ENCODE measurements at regions not wholly inside any gene's neighbourhood (a gene's known extent, or its start where the extent isn't known, plus 50 kb on each side); places are given as distances from the start of the nearest gene placed in this dataset.
"Not testable (repeated sequence)": the region's sequence is repeated elsewhere in the genome, so short reads cannot be mapped to it uniquely, and the experiment has no call there.

DNA sequence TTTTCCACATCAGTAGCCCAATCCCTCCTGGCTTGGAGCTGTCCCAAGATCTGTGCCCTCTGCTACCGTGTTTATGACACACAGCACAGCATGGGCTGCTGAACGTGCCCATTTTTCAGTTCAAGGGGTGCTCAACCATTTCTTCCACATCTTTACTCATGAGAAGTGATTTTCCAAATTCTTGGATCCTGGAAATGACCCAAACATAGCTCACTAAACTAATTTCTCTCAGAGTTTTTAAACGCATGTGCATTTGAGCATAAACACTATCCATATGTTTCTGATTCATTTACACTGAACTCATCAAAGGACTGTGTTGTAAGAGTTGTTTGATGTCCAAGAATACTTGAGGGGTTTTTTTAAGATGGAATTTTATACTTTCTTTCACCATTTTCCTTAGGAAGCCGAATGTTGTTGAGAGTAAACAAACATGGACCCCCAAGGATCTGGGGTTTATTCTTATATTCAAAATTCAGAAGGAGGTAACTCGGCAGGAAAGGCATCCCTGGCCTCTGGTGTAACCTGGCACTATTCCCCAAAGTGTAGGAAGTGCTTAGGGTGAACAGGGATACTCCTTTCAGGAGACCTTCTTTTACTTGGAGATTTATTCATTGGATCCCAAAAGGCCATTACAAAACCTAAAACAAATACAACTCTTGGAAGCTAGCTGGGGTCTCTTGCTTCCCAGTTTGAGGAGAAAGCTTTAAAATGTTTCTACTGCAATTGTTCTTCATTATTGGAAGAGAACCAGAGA lies 215.0 kb downstream of the BMP4 start:
- no peak for FAIRE-seq

DNA sequence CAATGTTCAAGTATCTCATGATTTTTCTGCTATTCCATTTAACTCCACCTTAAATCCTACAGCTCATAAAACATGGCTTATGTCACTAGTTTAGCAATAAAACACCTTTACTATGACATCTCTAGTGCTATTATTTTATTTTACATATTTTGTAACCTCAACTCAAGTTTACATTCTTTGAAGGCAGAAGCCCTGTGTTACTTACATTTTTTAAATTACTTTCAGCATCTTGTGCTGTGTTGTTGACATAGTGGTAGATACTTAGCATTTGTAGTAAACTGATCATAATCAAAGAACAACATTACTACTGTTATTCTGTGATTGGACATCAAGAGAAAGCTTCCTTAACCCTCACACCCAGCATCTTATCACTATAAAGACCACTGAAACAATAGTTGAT lies 216.1 kb downstream of the BMP4 start:
- FAIRE-seq, result no peak

DNA sequence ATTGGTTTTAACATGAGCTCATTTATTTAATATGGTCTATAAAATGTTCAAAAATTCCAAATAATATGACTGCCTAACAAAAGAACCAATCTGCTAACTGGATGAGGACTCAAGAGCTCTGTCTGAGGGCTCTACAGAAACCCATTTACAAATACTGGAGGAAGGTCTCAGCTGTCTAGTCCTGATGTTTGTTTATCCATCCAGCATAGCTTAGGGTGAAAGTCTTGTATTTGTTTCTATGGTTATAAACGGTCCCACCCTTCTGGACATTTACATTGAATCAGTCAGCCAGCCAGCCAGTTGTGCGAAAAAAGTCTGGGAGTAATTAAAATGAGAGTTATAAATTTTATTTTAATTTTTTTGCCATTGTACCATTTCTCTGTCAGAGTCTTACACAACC lies 220.7 kb downstream of the BMP4 start:
- no peak for FAIRE-seq

DNA sequence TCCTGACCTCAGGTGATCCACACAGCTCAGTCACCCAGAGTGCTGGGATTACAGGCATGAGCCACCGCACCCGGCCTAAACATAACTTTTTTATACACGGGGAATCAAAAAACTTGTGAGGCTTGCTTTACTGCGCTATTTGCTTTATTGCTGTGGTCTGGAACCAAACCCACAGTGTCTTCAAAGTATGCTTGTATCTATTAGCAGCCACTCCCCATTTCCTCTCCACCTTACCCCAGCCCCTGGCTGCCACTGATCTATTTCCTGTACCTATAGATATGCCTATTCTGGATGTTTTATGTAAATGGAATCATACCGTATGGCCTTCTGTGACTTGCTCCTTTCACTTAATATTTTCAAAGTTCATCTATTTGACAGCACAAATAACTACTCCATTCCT lies 233.4 kb downstream of the BMP4 start:
- FAIRE-seq, result no peak

DNA sequence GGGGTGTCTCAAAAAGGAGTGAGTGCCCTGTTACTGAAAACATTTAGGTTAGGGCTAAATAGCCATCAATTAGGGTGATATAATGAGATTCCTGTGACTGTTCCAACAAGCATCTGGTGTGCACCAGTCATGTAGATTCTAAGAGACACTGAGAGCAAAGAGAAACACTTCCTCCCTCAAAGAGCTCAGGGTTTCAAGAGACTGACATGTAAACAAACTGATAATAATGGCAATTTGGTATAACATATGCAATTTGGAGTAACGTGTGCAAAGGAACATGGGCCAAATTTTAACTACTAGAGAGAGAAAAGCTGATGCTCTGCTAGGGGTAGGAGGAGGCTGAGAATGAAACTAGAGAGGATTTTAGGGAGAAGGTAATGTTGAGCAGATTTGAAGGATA lies 237.1 kb downstream of the BMP4 start:
- no peak for FAIRE-seq

DNA sequence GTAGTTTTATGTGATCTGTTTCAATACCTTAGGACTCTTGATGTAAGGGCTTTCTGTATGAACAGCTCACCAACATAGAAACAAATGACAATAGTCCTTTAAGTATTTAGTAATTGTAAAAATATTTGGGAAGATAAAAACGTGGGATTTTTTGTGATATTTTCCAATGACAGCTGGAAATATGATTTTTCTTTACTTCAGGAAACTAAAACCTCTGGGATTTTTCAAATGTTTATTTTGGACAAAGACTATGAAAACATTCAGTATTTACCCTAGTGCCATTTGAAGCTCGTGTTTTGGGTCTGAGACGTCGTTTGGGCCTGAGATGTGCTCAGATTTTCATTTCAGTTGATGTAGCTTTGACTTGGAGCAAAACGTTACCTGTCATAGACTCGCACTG lies 240.0 kb downstream of the BMP4 start:
- no peak for FAIRE-seq

DNA sequence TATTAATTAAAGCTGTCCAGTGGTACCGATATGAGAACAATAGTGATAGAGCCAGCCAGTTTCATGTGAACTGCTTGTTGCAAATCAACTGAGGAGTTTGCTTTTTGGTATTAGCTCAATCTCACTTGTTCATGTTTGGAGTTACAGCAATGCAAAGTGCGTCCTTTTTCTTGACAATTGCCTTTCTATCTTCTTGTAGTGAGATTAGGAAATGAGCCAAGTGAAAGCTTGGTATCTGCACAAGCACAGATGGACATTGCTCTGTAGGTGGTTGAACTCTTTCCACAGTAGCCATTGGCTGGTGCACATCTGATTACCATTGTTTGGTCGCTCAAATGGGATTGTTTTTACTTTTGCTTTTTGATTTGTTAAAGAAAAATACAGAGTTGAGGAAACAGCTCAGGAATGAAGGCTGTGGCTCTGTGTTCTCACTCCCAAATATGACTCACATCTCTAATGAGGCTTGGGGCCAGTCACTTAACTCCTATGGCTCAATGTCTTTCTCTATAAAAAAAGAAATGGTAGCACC lies 241.4 kb downstream of the BMP4 start:
- peak; percentile 11 for FAIRE-seq

DNA sequence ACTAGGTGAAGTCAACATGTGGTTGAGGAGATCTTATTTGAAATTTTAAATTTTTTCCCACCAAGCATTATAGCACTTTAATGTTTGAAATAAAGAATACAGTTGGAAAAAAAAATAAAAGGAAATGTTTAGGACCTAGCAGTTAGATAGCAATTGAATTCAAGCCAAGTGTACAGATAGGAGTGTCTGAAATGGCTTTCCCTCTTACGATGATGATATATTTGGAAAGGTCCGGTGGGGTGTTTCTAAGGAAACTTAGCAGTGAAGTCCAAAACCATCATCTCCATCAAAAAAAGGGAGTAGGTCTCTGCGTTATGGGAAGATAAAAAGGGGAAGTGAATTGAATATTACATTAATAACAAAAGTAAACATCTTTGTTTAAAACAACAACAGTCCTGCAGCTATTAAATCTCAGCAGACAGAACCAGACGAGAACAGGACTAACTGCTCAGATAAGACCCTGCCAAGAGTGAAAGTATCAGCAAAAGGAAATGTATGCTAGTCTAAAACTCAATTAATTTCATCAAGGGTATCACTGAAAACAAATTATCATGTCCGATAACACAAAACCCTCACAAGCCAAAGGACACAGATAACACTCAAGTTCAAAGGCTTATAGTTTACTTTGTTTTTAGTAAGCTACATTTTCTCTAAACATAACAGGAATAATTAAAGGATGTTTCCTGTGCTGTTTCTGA lies 242.0 kb downstream of the BMP4 start:
- FAIRE-seq, result peak; percentile 37

DNA sequence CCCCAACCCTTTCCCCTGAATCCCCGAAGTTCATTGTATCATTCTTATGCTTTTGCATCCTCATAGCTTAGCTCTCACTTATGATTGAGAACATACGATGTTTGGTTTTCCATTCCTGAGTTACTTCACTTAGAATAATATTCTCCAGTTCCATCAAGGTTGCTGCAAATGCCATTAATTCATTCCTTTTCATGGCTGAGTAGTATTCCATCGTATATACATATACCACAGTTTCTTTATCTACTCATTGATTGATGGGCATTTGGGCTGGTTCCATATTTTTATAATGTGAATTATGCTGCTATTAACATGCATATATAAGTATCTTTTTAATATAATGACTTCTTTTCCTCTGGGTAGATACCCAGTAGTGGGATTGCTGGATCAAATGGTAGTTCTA lies 243.7 kb downstream of the BMP4 start:
- not testable (repeated sequence) for FAIRE-seq

DNA sequence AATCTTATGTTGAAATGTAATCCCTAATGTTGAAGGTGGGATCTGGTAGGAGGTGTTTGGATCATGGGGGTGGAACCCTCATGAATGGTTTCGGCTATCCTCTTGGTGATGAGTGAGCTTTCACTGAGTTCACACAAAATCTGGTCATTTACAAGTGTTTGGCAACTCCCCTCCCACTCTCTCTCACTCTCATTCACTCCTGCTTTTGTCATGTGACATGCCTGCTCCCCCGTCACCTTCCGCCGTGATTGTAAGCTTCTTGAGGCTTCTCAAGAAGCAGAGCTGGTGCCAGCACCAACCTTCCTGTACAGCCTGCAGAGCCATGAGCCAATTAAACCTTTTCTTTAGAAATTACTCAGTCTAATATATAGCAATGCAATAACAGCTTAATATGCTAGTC lies 245.4 kb downstream of the BMP4 start:
- FAIRE-seq, result no peak

DNA sequence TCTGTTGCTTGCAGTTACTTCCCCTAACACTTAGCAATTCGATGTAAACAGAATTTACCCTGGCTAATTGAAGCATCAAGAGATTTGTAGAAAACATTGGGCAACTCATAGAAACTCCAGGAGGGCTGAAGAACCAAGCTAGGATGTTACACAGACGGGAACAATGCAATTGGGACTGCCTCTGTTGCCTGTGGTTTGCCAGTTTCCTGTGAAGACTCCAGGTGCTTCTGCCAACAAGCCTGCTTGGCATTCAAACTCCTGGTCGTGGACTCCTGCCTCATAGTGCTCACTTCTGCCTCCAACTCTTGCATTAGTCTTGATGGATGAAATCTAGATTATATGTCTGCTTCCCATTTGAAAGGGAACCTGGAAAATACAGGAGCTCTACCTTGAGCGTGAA lies 246.0 kb downstream of the BMP4 start:
- no peak for FAIRE-seq

DNA sequence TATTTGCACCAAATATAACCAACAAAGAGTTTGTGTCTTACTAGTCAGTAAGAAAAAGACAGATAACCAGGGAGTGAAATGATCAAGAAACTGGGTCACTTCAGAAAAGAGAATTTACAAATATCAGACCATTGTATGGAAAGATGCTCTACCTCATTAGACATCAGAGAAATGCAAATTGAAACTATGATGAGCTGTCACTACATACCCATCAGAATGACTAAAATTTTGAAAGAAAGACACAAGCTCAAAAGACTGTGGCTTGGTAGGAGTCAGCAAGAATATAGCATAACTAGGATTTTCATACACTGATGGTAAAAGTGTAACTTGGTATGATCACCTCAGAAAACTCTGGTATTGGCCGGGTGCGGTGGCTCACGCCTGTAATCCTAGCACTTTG lies 247.2 kb downstream of the BMP4 start:
- no peak for FAIRE-seq

DNA sequence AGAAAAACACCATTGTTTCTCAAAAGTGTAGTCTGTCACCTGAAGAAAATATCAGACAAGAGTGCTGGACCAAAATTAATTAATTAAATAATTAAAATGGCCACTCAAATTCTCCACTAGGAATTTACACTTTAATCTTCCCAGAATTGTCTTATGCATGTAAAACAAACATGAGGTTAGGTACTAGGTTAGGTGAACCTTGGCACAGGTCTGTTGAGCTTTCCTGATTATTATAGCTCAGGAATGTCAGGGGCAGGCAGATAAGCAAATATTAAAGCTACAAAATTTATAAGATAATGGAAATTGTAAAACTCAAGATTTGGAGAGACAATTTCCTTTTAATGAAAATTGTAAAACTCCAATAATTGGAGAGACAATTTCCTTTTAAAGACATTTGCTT lies 253.2 kb downstream of the BMP4 start:
- no peak for FAIRE-seq

DNA sequence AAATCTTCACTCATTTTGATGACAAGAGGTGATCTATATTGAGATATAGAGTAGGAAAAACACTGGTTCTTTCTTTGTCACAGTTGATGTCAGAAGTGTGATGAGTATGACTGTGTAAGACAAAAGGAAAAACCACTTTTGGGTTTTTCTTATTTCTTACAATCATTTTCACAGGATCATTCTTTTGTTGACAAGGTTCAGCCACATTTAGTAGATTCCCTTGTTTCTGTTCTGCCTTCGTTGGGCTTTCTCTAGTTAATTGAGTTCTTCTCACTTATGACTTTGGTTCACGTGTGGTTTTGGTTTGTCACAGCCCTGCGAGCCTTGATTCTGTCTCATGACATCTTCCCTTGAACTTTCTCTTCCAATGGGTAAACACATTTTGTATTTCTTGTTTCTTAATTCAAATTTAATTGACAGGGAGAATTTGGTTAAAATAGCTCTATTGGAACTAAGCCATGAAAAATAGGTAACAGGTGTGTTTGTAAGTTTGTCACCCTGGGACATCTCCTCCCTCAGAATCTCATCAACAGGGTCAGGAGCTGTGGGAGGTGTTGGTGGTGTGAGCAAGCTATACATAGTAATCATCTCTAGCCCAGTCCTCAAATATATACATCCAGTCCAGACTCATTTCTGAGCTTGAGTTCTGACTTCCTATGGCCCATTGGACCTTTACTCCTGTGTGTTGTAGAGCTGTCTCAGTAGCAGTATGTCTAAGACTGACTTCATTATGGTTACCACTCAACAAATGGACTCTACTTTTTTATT lies 255.3 kb downstream of the BMP4 start:
- no peak for FAIRE-seq

DNA sequence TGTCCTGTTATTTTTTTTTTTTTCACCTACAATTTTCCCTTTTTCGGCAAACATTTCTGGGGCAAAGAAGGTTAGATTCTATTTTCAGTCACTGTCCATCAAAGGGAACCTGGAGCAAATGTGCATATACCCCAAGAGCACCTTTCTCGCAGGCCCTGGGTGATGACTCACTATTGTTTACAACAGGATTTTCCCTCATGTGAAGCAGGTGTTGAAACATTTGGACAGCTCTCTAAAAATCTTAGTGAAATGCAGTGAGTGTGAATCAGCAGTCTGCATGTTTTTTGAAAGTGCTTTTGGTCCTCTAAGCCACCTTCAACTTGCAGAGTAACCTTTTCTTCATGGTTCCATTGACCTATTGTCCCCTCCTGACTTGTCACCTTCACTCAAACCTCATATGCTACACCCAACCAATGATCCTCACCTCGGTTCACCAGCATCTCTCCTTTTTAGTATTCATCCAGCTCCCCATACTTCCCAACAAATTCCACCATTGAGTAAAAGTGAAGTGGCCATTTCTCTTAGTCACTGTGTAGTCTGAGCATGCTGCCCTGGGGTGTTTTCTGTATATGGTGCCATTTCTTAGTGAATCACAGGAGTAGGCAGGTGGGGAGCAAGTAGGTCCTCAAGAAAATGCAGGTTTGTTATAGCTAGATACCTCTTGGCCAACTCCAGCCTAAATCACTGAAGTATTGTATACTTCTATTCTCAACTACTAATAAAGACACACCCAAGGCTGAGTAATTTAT lies 260.2 kb downstream of the BMP4 start:
- FAIRE-seq, result no peak

DNA sequence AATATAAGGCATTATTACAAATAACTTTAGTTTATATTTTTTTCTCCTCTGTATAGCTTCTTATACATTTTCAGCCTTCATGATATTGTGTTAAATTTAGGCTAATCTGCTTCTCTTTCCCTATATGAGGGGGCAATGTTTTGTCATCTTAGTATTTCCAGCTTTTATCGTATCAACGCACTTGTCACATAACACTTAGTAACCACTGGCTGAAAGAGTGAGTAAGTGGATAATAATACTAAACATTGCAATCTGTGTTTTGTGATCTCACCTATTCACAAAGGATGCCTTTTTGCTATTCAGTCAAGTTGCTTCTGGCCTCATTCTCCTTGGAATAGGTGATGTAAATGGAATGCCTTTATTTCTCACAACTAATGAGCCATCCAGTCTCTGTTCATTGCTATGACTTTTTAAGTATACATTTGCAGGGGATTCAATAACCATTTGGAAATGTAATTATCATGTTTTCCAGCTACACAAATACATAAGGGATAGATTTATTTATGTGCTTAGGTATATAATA lies 260.9 kb downstream of the BMP4 start:
- FAIRE-seq, result no peak

DNA sequence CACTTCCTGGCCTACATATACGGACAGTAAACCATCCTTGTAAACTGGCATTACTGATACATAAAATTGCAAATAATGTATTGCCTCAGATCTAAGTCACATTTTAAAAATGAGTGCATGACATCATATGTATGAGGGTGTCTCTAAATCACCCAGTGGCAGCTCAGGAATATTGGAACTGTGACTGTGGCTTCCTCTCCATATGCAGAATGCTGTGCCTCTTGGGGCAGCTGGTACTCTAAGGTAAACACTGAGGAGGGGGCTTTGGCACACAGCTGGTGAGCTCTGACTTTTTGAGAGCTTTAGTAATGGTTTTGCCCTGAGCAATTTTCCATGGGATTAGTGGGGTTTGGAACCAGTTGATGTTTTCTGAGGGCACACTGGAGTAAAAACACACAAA lies 263.7 kb downstream of the BMP4 start:
- FAIRE-seq, result no peak

DNA sequence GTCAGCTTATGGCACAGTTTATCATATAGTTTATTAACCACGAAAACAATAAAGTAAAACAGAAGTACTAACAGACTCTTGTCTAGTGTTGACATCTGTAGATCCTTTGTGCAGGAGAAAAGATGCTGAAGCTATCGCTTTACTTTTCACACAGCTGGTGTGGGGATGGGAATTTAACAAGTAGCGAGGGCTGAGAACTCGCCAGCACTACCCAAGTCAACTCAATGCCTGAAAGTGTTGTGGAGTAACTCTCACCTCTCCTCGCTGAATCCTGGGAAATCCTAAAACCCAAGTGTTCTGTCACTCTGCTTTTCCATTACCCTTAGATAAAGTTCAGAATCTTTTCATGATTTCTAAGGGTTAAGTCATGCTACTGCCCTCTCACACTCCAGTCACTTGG lies 264.2 kb downstream of the BMP4 start:
- FAIRE-seq, result no peak

DNA sequence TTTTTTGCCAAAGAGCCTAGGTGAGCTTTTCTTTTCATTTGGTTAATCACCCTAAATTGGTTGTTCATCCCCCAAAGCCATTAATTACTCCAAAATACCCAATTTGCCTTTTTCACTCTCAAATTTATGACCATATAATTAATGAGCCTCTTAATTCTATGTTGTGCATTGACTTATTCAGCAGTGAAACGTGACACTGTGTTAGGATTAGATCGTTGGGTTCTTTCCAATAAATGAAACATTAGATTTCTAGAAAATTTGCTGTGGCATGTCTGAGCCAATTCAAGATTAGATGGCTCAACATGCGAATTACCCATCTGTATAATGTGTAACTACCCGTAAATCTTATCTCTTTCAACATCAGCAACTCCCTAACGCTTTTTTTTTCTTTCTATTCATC lies 273.4 kb downstream of the BMP4 start:
- no peak for FAIRE-seq

DNA sequence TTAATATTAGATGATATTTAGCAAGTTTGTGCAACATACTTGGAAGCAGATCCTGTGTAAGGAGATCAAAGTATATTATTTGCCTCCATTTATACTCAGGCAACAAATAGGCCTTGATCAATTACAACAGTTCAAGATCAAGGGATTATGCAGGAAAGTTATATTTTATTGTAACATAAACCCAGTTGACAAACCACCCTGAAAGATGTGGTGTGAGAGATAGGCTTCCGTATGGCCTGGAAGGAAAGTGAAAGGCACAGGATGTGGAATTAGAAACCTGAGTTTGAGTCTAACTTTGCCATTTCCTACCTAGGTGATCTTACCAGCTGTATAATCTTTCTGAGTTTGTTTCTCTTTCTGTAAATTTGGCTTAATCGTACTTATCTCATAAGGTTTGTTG lies 284.1 kb downstream of the BMP4 start:
- FAIRE-seq, result no peak

DNA sequence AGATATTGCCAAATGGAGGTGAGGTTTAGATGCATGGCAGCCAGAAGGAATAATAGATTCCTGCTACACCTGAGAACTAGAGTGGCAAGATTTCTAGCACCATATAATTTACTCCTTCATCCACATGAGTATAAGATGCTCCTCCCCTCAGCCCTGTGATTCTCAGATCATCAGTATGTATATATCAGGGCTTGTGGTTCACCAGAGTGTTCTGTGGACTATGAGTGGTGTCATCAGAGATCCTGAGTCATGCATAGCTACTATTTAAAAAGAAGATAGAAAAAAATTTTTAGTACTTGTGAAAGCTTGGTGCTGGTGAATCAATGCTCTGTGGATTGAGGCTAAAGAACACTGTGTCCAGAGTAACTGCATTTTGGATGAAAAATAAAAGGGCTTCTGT lies 285.9 kb downstream of the BMP4 start:
- no peak for FAIRE-seq

DNA sequence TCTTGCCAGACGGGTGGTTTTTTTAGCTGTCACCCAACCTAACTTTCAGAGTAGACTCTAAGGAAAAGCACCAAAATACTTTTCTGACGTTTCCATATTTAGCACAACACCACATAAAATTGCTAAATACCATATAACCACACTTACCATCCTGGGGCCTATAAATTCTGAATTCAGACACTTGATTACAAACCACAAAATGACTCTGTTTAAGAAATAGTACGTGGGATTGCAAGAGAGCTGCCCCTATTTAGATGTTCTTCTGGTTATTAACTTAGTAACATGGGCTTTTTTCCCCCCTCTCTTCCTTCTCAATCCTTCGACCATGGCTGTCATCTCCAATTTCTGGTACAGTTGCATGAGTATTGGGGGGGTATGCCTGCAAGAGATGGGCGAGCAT lies 287.7 kb downstream of the BMP4 start:
- FAIRE-seq, result no peak

DNA sequence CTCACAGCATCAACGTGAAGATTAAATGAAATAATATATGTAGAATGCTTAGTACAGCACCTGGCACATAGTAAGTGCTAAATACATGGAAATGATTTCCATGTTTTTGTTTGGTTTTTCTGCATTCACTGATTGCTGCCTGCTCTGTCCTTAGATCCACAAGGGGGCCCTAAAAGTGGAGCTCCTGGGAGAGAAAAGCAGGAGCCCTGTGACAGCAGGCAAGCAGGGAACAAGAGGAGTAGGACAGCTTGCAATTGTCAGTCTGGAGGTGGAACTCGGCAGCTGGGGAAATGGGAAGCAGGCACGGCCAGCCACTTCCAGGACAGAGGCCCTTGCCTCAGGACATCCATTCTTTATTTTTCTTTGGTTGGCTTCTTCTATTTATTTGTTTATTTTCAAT lies 292.9 kb downstream of the BMP4 start:
- no peak for FAIRE-seq
